HepG2 (cell line): ENCODE measurements at regions not wholly inside any gene's neighbourhood (a gene's known extent, or its start where the extent isn't known, plus 50 kb on each side); places are given as distances from the start of the nearest gene placed in this dataset.

Experiments
- ATAC-seq: fragments of 200-7000 bp; cut with Tn5 transposase; 3 replicates; pipeline ENCODE4 v1.9.1; 2020; ENCODE audit warnings: mild to moderate bottlenecking, moderate library complexity
- BruUV-seq: library from RNA; stranded (reverse); fragments of 400-500 nt; replicated peaks from 2 replicates; lab custom pipeline; 2021; lab: Mats Ljungman, UMichigan
- CTCF ChIA-PET: fragments of 300-600 bp; formaldehyde crosslinking; extraction: SDS; loops from one replicate; lab custom pipeline; 2021; ENCODE audit warnings: low total read pairs, inconsistent platforms, low intra/inter-chr PET ratio; lab: Yijun Ruan, JAX
- POLR2A ChIA-PET: fragments of 350-600 bp; sonication (Branson Sonifier 250); formaldehyde crosslinking; loops from one replicate; lab custom pipeline; 2020; ENCODE audit warnings: antibody characterized with exemption, inconsistent platforms; lab: Yijun Ruan, JAX
- DNase-seq: peaks from one replicate; pipeline ENCODE4 v3.0.0-alpha.2; 2015; ENCODE audit warnings: low spot score
- FAIRE-seq: peaks from 3 replicates; lab custom pipeline; 2011; peaks lifted over from hg19 to GRCh38; lab: Jason Lieb, UNC
- H2AFZ ChIP-seq: one replicate; pipeline ENCODE4 v1.6.1; 2011; ENCODE audit warnings: low read length, inconsistent platforms
- H3K27ac ChIP-seq: fragments of 300-600 bp; 3 replicates; pipeline ENCODE4 v1.8.0; 2011; ENCODE audit warnings: mixed run types, mild to moderate bottlenecking, mixed read lengths, low read length, inconsistent platforms; ENCODE audit not compliant: insufficient read depth; ENCODE audit errors: extremely low read length
- H3K27me3 ChIP-seq, 2 experiments: fragments of 200-600 bp in 1 of 2; 2 replicates in 1 of 2; 3 replicates in 1 of 2; pipeline versions ENCODE4 v1.6.0 to v1.8.0; 2011; ENCODE audit warnings: low read length in 2 of 2, mild to moderate bottlenecking in 2 of 2, moderate library complexity in 2 of 2, inconsistent platforms in 1 of 2; ENCODE audit not compliant: insufficient read depth in 2 of 2, control insufficient read depth in 1 of 2
- H3K36me3 ChIP-seq, 2 experiments: fragments of 200-600 bp in 1 of 2; replicated peaks in 1 of 2; 2 replicates in 1 of 2; 3 replicates in 1 of 2; pipeline versions ENCODE4 v1.5.1 to v1.8.0; 2011; ENCODE audit warnings: low read length in 2 of 2, inconsistent platforms in 1 of 2; ENCODE audit not compliant: insufficient read depth in 2 of 2, control insufficient read depth in 1 of 2
- H3K4me1 ChIP-seq: 2 replicates; pipeline ENCODE4 v1.5.1; 2012; ENCODE audit warnings: low read length, inconsistent platforms; ENCODE audit not compliant: insufficient read depth
- H3K4me2 ChIP-seq: 2 replicates; pipeline ENCODE4 v1.6.0; 2011; ENCODE audit warnings: low read depth, low read length, inconsistent platforms
- H3K4me3 ChIP-seq, 3 experiments: fragments of 200-600 bp in 1 of 3; sonication (generic), shearing (Covaris generic) in 1 of 3; replicated peaks in 1 of 3; 2 replicates each; pipeline ENCODE4 v1.5.1; 2011 to 2016; ENCODE audit warnings: low read length in 3 of 3, inconsistent platforms in 2 of 3, low read depth in 2 of 3, mild to moderate bottlenecking in 2 of 3, control low read depth in 1 of 3, mixed read lengths in 1 of 3; ENCODE audit not compliant: insufficient read depth in 1 of 3
- H3K79me2 ChIP-seq: one replicate; pipeline ENCODE4 v1.6.1; 2011; ENCODE audit warnings: low read length, inconsistent platforms; ENCODE audit not compliant: insufficient read depth
- H3K9ac ChIP-seq: 2 replicates; pipeline ENCODE4 v1.6.0; 2011; ENCODE audit warnings: mild to moderate bottlenecking, low read depth, low read length, inconsistent platforms; ENCODE audit not compliant: insufficient read depth
- H3K9me3 ChIP-seq: 2 replicates; pipeline ENCODE4 v1.5.1; 2012; ENCODE audit warnings: mild to moderate bottlenecking, low read length
- H4K20me1 ChIP-seq: 2 replicates; pipeline ENCODE4 v1.6.0; 2011; ENCODE audit warnings: inconsistent platforms, mild to moderate bottlenecking, low read length, moderate library complexity; ENCODE audit not compliant: insufficient read depth
- ADNP ChIP-seq: sonication (generic); formaldehyde crosslinking; IDR thresholded peaks from 2 replicates; pipeline ENCODE4 v1.4.0; 2020; ENCODE audit warnings: missing genetic modification reagents
- EZH2 ChIP-seq: conservative IDR thresholded peaks from 2 replicates; pipeline ENCODE4 v1.6.1; 2012; ENCODE audit warnings: mild to moderate bottlenecking, low read depth, low read length, moderate library complexity
- NCOA2 ChIP-seq: sonication (generic); formaldehyde crosslinking; IDR thresholded peaks from 2 replicates; pipeline ENCODE4 v1.8.0; 2022; ENCODE audit warnings: inconsistent platforms
- SCMH1 ChIP-seq: sonication (generic); formaldehyde crosslinking; IDR thresholded peaks from 2 replicates; pipeline ENCODE4 v1.9.0; 2021; ENCODE audit warnings: missing genetic modification reagents, mild to moderate bottlenecking, borderline replicate concordance
- SYNCRIP ChIP-seq: fragments of 200-400 bp; formaldehyde crosslinking; IDR thresholded peaks from 2 replicates; pipeline ENCODE4 v1.6.1; 2018; ENCODE audit warnings: mild to moderate bottlenecking, low read depth, low read length; ENCODE audit not compliant: insufficient read depth
- WGBS: methylation state at CpG from one replicate; pipeline ENCODE4 v1.1.6; 2017; ENCODE audit warnings: low lambda C conversion rate; 5-methylcytosine and 5-hydroxymethylcytosine counted together
- in situ Hi-C: cut with HindIII; loops from 2 replicates; pipeline ENCODE4 v1.10.0; 2017; ENCODE audit warnings: low pct_unique_long_range_greater_than_20kb; ENCODE audit not compliant: extremely low pct_ligation_motif_present
- intact Hi-C: fragments of 100-400 bp; cut with micrococcal nuclease; formaldehyde crosslinking; loops from one replicate; pipeline ENCODE4 v1.10.0; 2022; ENCODE audit not compliant: unreplicated experiment

DNA sequence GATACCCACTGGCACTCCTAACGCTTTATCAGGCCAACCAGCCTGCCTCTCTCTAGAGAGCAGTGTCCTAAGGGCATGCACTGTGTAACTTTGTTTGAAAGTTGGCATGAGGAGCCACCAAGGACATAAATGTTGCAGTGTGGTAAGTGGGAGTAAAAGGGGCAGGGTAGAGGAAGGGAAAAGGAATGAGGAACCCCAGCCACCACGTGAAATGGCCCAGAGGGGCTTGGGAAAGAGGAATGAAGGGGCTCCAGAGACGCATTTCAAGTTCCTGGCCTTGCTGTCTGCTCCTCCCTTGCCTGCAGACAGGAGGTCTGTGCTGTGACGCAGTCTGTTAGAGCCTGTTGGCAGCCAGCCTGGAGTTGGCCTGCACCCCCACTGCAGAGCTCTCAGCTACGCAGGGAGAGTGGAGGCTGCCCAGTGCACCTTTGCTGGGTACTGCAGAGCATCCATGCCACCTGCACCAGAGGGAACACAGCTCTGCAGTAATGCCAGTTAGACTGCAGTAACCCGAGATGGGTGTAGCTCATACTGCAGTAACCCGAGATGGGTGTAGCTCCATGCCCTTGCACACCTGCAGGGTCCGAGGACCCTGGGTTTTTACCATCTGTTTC is 86.8 kb upstream of the SNAP25 start:
- POLR2A ChIA-PET: no interaction called here
- H3K9ac ChIP-seq: no peak overlapping the region

DNA sequence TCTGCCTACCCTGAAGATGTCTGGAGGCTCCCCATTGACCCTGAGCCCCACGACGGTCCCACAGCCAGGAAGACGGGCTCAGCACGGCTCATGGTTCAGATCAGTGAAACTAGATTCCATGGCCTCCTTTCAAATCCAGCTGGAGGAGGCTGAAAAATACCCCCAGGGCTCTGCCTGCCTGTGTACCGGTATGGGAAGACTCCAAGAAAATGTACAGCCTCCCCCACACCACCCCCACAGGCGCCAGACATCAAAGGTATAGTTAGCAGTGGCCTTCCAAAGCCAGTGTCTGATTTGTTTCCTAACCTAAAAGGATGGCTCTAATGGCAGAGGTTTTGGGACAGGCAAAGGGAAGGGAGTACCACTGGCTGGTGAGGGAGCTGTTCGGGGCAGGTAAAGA is 86.2 kb upstream of the SNAP25 start:
- in situ Hi-C loops: no loop called here

More for the DNA sequence above, 86.8 kb upstream of the SNAP25 start:
- no peaks in the 10 kb centered on the region for H3K79me2 ChIP-seq
- intact Hi-C loops: no loop called here
- ATAC-seq (peak; percentile 61), DNase-seq (no peak), FAIRE-seq (no peak)
- no peak overlapping the region for H3K27ac ChIP-seq
- H2AFZ ChIP-seq: no peak overlapping the region
- TF ChIP-seq EZH2 (no peak), ADNP (CRISPR knock-in tag) (no peak), NCOA2 (CRISPR knock-in tag) (no peak), SCMH1 (CRISPR knock-in tag) (no peak)
- no peak overlapping the region for H3K4me2 ChIP-seq
- no TSS peak for BruUV-seq
- no peaks in the 10 kb centered on the region for H3K36me3 ChIP-seq
- WGBS: 14% methylated on average over 8 of the region's 8 CpGs
- CTCF ChIA-PET: interaction anchor here (0.5 kb wide), 1 partner anchor 19 kb away, joined by 4 read pairs; no protein-coding TSS in a partner anchor
- no peaks in the 10 kb centered on the region for H4K20me1 ChIP-seq
- H3K9me3 ChIP-seq: no peaks in the 10 kb centered on the region
- 0 out of 5 replicates have a peak, but pooled peaks cover 0 to 12% of the 10 kb centered on the region in 2 experiments for H3K27me3 ChIP-seq
- peaks cover under 1% of the 10 kb centered on the region for H3K4me1 ChIP-seq
- in situ Hi-C loops: no loop called here
- H3K4me3 ChIP-seq: no peak overlapping the region

More for the DNA sequence above, 86.2 kb upstream of the SNAP25 start:
- FAIRE-seq (no peak), ATAC-seq (no peak; the same call in 2 of the 3 replicates), DNase-seq (no peak)
- TF ChIP-seq SYNCRIP: no peak
- 35% methylated on average over 7 of the region's 7 CpGs for WGBS
- intact Hi-C loops: no loop called here
- BruUV-seq: no TSS peak
- ChIA-PET POLR2A (no interaction called here), CTCF (interaction anchor here (0.5 kb wide), 1 partner anchor 19 kb away, joined by 4 read pairs; no protein-coding TSS in a partner anchor)
- Histone ChIP-seq H3K27me3 (0 out of 5 replicates have a peak, but pooled peaks cover 0 to 12% of the 10 kb centered on the region in 2 experiments), H4K20me1 (no peaks in the 10 kb centered on the region), H3K4me3 (no peak overlapping the region), H3K9ac (no peak overlapping the region), H3K4me1 (peaks cover 6% of the 10 kb centered on the region), H3K9me3 (no peaks in the 10 kb centered on the region), H3K4me2 (no peak overlapping the region), H3K36me3 (no peaks in the 10 kb centered on the region), H2AFZ (no peak overlapping the region), H3K27ac (no peak overlapping the region), H3K79me2 (no peaks in the 10 kb centered on the region)
